HepG2 (cell line): ENCODE measurements at regions not wholly inside any gene's neighbourhood (a gene's known extent, or its start where the extent isn't known, plus 50 kb on each side); places are given as distances from the start of the nearest gene placed in this dataset.

ENCODE experiments used
- ATAC-seq: fragments of 200-7000 bp; cut with Tn5 transposase; 3 replicates; pipeline ENCODE4 v1.9.1; 2020; ENCODE audit warnings: mild to moderate bottlenecking, moderate library complexity
- BruUV-seq: library from RNA; stranded (reverse); fragments of 400-500 nt; replicated peaks from 2 replicates; lab custom pipeline; 2021; lab: Mats Ljungman, UMichigan
- CTCF ChIA-PET: fragments of 300-600 bp; formaldehyde crosslinking; extraction: SDS; loops from one replicate; lab custom pipeline; 2021; ENCODE audit warnings: low total read pairs, inconsistent platforms, low intra/inter-chr PET ratio; lab: Yijun Ruan, JAX
- POLR2A ChIA-PET: fragments of 350-600 bp; sonication (Branson Sonifier 250); formaldehyde crosslinking; loops from one replicate; lab custom pipeline; 2020; ENCODE audit warnings: antibody characterized with exemption, inconsistent platforms; lab: Yijun Ruan, JAX
- DNase-seq: peaks from one replicate; pipeline ENCODE4 v3.0.0-alpha.2; 2015; ENCODE audit warnings: low spot score
- FAIRE-seq: peaks from 3 replicates; lab custom pipeline; 2011; peaks lifted over from hg19 to GRCh38; lab: Jason Lieb, UNC
- H2AFZ ChIP-seq: one replicate; pipeline ENCODE4 v1.6.1; 2011; ENCODE audit warnings: low read length, inconsistent platforms
- H3K27ac ChIP-seq: fragments of 300-600 bp; 3 replicates; pipeline ENCODE4 v1.8.0; 2011; ENCODE audit warnings: mixed run types, mild to moderate bottlenecking, mixed read lengths, low read length, inconsistent platforms; ENCODE audit not compliant: insufficient read depth; ENCODE audit errors: extremely low read length
- H3K27me3 ChIP-seq, 2 experiments: fragments of 200-600 bp in 1 of 2; 2 replicates in 1 of 2; 3 replicates in 1 of 2; pipeline versions ENCODE4 v1.6.0 to v1.8.0; 2011; ENCODE audit warnings: low read length in 2 of 2, mild to moderate bottlenecking in 2 of 2, moderate library complexity in 2 of 2, inconsistent platforms in 1 of 2; ENCODE audit not compliant: insufficient read depth in 2 of 2, control insufficient read depth in 1 of 2
- H3K36me3 ChIP-seq, 2 experiments: fragments of 200-600 bp in 1 of 2; replicated peaks in 1 of 2; 2 replicates in 1 of 2; 3 replicates in 1 of 2; pipeline versions ENCODE4 v1.5.1 to v1.8.0; 2011; ENCODE audit warnings: low read length in 2 of 2, inconsistent platforms in 1 of 2; ENCODE audit not compliant: insufficient read depth in 2 of 2, control insufficient read depth in 1 of 2
- H3K4me1 ChIP-seq: 2 replicates; pipeline ENCODE4 v1.5.1; 2012; ENCODE audit warnings: low read length, inconsistent platforms; ENCODE audit not compliant: insufficient read depth
- H3K4me2 ChIP-seq: 2 replicates; pipeline ENCODE4 v1.6.0; 2011; ENCODE audit warnings: low read depth, low read length, inconsistent platforms
- H3K4me3 ChIP-seq, 3 experiments: fragments of 200-600 bp in 1 of 3; sonication (generic), shearing (Covaris generic) in 1 of 3; replicated peaks in 1 of 3; 2 replicates each; pipeline ENCODE4 v1.5.1; 2011 to 2016; ENCODE audit warnings: low read length in 3 of 3, inconsistent platforms in 2 of 3, low read depth in 2 of 3, mild to moderate bottlenecking in 2 of 3, control low read depth in 1 of 3, mixed read lengths in 1 of 3; ENCODE audit not compliant: insufficient read depth in 1 of 3
- H3K79me2 ChIP-seq: one replicate; pipeline ENCODE4 v1.6.1; 2011; ENCODE audit warnings: low read length, inconsistent platforms; ENCODE audit not compliant: insufficient read depth
- H3K9ac ChIP-seq: 2 replicates; pipeline ENCODE4 v1.6.0; 2011; ENCODE audit warnings: mild to moderate bottlenecking, low read depth, low read length, inconsistent platforms; ENCODE audit not compliant: insufficient read depth
- H3K9me3 ChIP-seq: 2 replicates; pipeline ENCODE4 v1.5.1; 2012; ENCODE audit warnings: mild to moderate bottlenecking, low read length
- H4K20me1 ChIP-seq: 2 replicates; pipeline ENCODE4 v1.6.0; 2011; ENCODE audit warnings: inconsistent platforms, mild to moderate bottlenecking, low read length, moderate library complexity; ENCODE audit not compliant: insufficient read depth
- AHR ChIP-seq: IDR thresholded peaks from 2 replicates; pipeline ENCODE4 v1.6.1; 2018; ENCODE audit warnings: missing genetic modification reagents, missing compliant biosample characterization
- CENPT ChIP-seq: sonication (generic); formaldehyde crosslinking; IDR thresholded peaks from 2 replicates; pipeline ENCODE4 v1.8.0; 2022; ENCODE audit warnings: low read depth, mild to moderate bottlenecking, moderate library complexity, missing genetic modification reagents
- HNRNPLL ChIP-seq: fragments of 200-400 bp; formaldehyde crosslinking; IDR thresholded peaks from 2 replicates; pipeline ENCODE4 v1.6.1; 2017; ENCODE audit warnings: mild to moderate bottlenecking, low read depth, low read length; ENCODE audit not compliant: poor library complexity, severe bottlenecking
- MTF2 ChIP-seq: sonication (generic); formaldehyde crosslinking; IDR thresholded peaks from 2 replicates; pipeline ENCODE4 v1.5.0; 2020; ENCODE audit warnings: missing genetic modification reagents, borderline replicate concordance
- ZNF564 ChIP-seq: sonication (generic); formaldehyde crosslinking; IDR thresholded peaks from 2 replicates; pipeline ENCODE4 v1.8.1; 2023; ENCODE audit warnings: mild to moderate bottlenecking, missing genetic modification reagents
- ZNF788 ChIP-seq: sonication (generic); formaldehyde crosslinking; IDR thresholded peaks from 2 replicates; pipeline ENCODE4 v1.5.0; 2020; ENCODE audit warnings: mild to moderate bottlenecking, missing genetic modification reagents, borderline replicate concordance
- WGBS: methylation state at CpG from one replicate; pipeline ENCODE4 v1.1.6; 2017; ENCODE audit warnings: low lambda C conversion rate; 5-methylcytosine and 5-hydroxymethylcytosine counted together
- in situ Hi-C: cut with HindIII; loops from 2 replicates; pipeline ENCODE4 v1.10.0; 2017; ENCODE audit warnings: low pct_unique_long_range_greater_than_20kb; ENCODE audit not compliant: extremely low pct_ligation_motif_present
- intact Hi-C: fragments of 100-400 bp; cut with micrococcal nuclease; formaldehyde crosslinking; loops from one replicate; pipeline ENCODE4 v1.10.0; 2022; ENCODE audit not compliant: unreplicated experiment
- TF ChIP-seq, protein P1 (sequence below): IDR thresholded peaks from 2 replicates; pipeline ENCODE4 v1.6.1; 2016; ENCODE audit warnings: missing genetic modification reagents, missing compliant biosample characterization
- TF ChIP-seq, protein P2 (sequence below): IDR thresholded peaks from 2 replicates; pipeline ENCODE4 v1.6.1; 2016; ENCODE audit warnings: low read depth
- TF ChIP-seq, protein P3 (sequence below): IDR thresholded peaks from 2 replicates; pipeline ENCODE4 v1.6.1; 2016; ENCODE audit warnings: low read depth, control low read depth

DNA sequence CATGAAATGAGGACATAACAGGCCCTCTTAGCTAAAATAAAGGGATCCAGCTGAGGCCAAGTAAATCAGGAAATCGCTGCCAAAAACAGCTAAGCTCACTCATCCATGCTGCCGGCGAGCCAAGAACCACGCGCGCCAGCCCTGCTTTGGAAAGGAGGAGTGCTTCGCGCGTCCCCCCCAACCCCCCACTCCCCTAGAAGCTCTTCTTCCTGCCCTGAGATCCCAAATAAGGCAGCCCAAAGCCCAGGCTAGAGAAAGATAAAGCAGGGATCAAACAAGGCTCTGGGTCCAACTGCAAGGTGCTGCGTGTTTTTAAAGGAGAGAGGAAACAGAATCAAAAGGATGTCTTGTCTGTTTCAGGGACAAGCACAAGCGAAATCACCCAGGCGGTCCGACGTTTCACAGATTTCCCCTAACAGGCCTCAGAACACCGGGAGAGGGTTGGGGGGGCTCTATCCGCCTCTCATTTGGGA lies 168.3 kb upstream of the AUTS2 start:
- no peak for DNase-seq
- Histone ChIP-seq H3K36me3 (no peaks in the 10 kb centered on the region), H3K9me3 (no peaks in the 10 kb centered on the region), H3K79me2 (no peaks in the 10 kb centered on the region), H3K27me3 (no peaks in the 10 kb centered on the region), H3K27ac (no peak overlapping the region), H3K9ac (no peak overlapping the region), H3K4me1 (no peaks in the 10 kb centered on the region), H4K20me1 (no peaks in the 10 kb centered on the region), H2AFZ (no peak overlapping the region), H3K4me2 (no peak overlapping the region), H3K4me3 (no peak overlapping the region)
- intact Hi-C loops, result no loop called here
- in situ Hi-C loops, result no loop called here
- ATAC-seq, result no peak
- no peak for FAIRE-seq
- ChIA-PET POLR2A (no interaction called here), CTCF (no interaction called here)
- BruUV-seq, result no TSS peak
- TF ChIP-seq, protein P1, sequence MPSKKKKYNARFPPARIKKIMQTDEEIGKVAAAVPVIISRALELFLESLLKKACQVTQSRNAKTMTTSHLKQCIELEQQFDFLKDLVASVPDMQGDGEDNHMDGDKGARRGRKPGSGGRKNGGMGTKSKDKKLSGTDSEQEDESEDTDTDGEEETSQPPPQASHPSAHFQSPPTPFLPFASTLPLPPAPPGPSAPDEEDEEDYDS (CRISPR knock-in tag), result no peak
- no peak for TF ChIP-seq ZNF564 (CRISPR knock-in tag)
- no peak for TF ChIP-seq AHR (CRISPR knock-in tag)
- TF ChIP-seq ZNF788, result no peak
- TF ChIP-seq, protein P2, sequence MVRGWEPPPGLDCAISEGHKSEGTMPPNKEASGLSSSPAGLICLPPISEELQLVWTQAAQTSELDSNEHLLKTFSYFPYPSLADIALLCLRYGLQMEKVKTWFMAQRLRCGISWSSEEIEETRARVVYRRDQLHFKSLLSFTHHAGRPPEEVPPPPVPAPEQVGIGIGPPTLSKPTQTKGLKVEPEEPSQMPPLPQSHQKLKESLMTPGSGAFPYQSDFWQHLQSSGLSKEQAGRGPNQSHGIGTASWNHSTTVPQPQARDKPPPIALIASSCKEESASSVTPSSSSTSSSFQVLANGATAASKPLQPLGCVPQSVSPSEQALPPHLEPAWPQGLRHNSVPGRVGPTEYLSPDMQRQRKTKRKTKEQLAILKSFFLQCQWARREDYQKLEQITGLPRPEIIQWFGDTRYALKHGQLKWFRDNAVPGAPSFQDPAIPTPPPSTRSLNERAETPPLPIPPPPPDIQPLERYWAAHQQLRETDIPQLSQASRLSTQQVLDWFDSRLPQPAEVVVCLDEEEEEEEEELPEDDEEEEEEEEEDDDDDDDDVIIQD (CRISPR knock-in tag), result no peak
- no peak for TF ChIP-seq MTF2
- no peak for TF ChIP-seq HNRNPLL
- TF ChIP-seq, protein P3, sequence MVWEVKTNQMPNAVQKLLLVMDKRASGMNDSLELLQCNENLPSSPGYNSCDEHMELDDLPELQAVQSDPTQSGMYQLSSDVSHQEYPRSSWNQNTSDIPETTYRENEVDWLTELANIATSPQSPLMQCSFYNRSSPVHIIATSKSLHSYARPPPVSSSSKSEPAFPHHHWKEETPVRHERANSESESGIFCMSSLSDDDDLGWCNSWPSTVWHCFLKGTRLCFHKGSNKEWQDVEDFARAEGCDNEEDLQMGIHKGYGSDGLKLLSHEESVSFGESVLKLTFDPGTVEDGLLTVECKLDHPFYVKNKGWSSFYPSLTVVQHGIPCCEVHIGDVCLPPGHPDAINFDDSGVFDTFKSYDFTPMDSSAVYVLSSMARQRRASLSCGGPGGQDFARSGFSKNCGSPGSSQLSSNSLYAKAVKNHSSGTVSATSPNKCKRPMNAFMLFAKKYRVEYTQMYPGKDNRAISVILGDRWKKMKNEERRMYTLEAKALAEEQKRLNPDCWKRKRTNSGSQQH (CRISPR knock-in tag), result no peak
- TF ChIP-seq CENPT (CRISPR knock-in tag), result no peak
- 47% methylated on average over 16 of the region's 16 CpGs for WGBS
